Upper lobe of left lung (tissue), 4 donors: ENCODE measurements at regions not wholly inside any gene's neighbourhood (a gene's known extent, or its start where the extent isn't known, plus 50 kb on each side); places are given as distances from the start of the nearest gene placed in this dataset.

ENCODE experiments used
- EP300 ChIP-seq, 4 donors: sonication (generic); formaldehyde crosslinking; IDR thresholded peaks; one replicate each; pipeline ENCODE4 v1.5.1; 2017; ENCODE audit warnings: antibody characterized with exemption in 4 of 4, control low read depth in 2 of 4
- POLR2AphosphoS5 ChIP-seq, 2 donors: sonication (generic); formaldehyde crosslinking; IDR thresholded peaks; one replicate each; pipeline ENCODE4 v1.5.1; 2017; ENCODE audit warnings: antibody characterized with exemption in 2 of 2
- TF ChIP-seq, protein P1 (sequence below), 6 experiments: fragments of 450-650 bp in 4 of 6; fragments of 200-600 bp in 2 of 6; sonication (generic) in 2 of 6; IDR thresholded peaks; one replicate each; pipeline ENCODE4 v1.5.1; 2016 to 2019; ENCODE audit warnings: antibody characterized with exemption in 6 of 6

DNA sequence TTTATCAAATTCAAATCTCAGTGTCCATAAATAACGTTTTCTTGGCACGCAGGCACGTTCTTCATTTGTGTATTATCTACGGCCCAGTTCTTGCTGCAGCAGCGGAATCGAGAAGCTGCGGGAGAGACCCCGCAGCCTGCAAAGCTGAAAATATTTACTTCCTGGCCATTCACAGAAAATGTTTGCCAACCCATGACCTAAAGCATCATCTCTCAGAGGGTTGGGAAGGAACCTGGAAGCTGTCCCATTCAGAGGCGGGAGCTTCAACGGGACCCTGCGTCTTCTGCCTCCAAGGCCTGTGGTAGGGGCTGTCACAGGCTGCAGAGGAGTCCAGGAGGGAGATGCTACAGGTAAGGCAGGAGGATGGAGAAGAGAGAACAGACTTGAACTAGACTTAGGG, 319.2 kb downstream of the MN1 start:
- no peak for TF ChIP-seq EP300 (IDR thresholded peaks at IDR 0.05)
- TF ChIP-seq, protein P1, sequence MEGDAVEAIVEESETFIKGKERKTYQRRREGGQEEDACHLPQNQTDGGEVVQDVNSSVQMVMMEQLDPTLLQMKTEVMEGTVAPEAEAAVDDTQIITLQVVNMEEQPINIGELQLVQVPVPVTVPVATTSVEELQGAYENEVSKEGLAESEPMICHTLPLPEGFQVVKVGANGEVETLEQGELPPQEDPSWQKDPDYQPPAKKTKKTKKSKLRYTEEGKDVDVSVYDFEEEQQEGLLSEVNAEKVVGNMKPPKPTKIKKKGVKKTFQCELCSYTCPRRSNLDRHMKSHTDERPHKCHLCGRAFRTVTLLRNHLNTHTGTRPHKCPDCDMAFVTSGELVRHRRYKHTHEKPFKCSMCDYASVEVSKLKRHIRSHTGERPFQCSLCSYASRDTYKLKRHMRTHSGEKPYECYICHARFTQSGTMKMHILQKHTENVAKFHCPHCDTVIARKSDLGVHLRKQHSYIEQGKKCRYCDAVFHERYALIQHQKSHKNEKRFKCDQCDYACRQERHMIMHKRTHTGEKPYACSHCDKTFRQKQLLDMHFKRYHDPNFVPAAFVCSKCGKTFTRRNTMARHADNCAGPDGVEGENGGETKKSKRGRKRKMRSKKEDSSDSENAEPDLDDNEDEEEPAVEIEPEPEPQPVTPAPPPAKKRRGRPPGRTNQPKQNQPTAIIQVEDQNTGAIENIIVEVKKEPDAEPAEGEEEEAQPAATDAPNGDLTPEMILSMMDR (IDR thresholded peaks at IDR 0.05) = no peak
- TF ChIP-seq POLR2AphosphoS5 (IDR thresholded peaks at IDR 0.05) = no peak
